HS-5 (cell line): ENCODE measurements at regions not wholly inside any gene's neighbourhood (a gene's known extent, or its start where the extent isn't known, plus 50 kb on each side); places are given as distances from the start of the nearest gene placed in this dataset.
A peak's percentile ranks its signal among the peaks of the same experiment; 100 is the strongest.
"Not testable (repeated sequence)": the region's sequence is repeated elsewhere in the genome, so short reads cannot be mapped to it uniquely, and the experiment has no call there.

Experiments
- DNase-seq: peaks from one replicate; pipeline ENCODE4 v3.0.0-alpha.2; 2012; ENCODE audit warnings: low read depth

DNA sequence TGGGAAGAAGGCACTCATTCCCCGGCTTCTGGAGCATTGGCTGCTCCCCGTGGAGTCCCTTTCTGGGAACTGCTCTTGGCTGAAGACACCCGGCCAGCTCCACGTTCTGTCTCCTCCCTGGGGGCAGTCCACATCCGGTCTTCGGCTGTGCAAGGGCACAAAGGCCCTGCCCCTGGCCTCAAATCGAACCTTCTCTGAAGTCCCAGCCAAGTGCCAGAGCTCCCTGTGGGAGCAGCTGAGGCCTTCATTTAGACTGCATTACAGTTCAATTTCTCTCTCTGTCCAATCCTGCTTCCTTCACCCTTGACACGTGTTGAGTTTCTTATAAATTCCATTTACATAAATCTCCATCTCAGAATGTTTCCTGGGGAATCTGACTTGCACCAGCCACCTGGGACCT lies 132.9 kb upstream of the POU3F1 start:
- DNase-seq, result no peak

DNA sequence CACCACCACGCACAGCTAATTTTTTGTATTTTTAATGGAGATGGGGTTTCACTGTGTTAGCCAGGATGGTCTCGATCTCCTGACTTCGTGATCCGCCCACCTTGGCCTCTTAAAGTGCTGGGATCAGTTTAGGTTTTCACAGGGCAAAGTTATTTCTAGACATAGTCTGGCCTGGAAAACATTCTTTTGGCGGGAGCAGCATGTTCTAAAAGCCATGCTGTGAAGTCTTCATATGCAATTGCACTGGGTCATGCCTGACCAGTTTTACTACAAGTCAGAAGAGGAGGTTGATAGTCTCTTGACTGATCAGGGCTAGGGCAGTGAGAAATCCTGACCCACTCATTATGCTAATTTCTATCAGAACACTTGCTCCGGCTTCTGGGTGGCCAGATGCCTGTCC lies 131.6 kb upstream of the POU3F1 start:
- no peak for DNase-seq

DNA sequence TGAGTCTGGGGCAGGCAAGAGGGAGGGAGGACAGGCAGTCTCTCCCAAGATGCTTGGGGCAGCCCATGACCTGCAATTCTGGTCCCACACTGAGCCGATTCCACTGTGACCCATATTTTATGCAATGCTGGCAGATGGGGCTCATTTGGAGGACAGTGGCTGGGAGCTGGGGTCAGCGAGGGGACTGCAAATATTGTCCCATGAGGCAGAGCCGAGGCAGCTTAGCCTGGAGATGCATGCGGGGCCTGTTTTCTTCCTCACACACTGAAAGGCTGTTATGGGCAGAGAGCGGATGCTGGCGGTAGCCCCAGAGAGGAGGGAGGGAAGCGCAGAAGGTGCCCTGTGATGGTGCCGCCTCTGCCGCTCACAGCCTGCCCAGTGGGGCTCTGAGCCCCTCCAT lies 128.5 kb upstream of the POU3F1 start:
- no peak for DNase-seq

GRCh38 chr1:38173848-38174247 lies 127.3 kb upstream of the POU3F1 start:
- DNase-seq, result no peak

DNA sequence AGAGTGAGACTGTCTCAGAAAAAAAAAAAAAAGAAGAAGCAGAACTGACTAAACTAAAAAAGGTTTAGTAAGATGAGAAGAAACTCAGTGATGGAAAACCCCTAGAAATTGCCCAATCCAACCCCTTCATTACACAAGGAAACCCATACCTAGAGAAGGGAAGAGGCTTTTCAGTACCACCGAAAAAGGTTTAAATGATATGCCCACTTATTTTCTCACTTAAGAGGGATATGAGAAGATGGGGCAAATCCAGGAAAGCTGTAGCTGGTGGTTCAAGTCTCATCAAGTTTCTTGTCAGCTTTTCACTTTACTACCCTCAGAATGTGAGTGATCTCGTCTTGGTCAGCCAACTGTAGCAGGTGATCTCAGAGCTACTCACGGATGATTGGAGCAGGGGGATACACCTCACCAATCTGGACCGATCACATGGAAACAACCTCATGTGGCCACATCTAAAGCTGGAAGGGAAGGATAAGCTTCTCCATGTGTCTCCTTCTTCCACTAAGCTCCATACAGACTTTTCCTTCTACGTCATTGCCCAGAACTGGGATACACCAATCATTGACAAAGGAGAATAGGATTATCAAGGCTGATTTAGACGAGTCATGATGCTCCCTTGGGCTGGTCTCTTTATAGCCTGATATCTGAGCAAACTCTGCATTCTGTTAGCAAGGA lies 126.7 kb upstream of the POU3F1 start:
- no peak for DNase-seq

DNA sequence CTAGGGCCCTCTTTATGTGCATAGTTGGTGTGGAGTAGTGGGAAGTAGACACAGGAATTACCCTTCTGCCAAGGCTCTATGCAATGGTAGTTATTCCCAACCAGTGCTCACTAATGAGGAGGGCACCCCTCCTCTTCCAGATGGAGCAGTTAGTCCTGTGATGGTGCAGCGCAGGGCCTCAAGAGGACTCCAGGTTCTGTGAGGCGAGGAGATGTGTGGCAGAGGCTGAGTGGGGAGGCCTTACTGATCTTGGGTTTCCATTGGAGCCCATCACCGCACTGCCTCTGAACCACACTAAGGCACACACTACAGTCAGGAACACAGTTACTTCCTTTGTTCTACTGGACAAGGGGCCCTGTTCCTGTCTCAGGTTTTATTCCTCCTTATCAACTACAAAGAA lies 122.5 kb upstream of the POU3F1 start:
- DNase-seq, result no peak

DNA sequence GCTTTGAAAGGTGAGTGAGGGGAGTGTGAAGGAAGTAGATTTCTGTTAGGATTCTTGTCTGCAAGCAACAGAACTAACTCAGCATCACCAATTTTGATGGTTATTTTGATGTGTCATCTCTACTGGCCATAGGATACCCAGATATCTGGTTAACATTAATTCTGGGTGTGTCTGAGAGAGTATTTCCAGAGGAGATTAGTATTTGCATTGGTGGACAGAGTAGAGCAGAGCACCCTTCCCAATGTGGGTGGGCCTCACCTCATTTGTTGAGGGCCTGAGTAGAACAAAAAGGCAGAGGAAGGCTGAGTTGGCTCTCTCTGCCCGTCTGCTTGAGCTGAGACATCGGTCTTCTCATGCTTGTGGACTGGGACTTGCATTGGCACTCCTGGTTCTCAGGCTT lies 121.8 kb upstream of the POU3F1 start:
- no peak for DNase-seq

- no peak for DNase-seq
Measured at GRCh38 chr1:38166461-38166860, 119.9 kb upstream of the POU3F1 start.

DNA sequence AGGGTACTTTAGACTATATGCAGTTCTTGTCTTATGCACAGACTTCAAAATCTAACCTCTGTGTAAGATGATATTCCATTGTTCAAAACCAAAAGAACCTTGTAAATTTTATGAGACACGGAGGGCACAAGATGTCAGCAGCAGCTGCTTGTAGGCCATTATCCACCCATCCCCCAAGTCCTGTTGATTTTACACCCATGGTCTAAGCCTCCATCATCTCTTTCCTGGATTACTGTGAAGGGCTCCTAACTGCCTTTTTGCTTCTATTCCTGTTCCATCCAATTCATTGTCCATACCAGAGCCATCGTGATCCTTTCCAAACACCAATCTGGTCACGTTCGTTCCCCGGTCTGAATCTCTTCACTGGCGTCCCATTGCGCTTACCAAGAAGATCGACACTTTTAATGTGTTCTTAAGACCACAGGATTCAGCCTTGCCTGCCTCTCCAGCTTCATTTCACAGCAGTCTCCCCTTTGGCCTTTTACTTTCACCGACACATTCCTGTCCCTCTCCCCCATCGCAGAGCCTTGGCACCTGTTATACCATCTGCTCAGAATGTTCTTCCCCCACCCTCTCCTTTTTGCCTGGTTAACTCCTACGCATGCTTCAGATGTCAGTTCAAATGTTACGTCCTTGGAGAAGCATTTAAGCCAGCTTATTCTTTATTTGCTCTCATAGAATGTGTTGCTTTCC lies 107.3 kb upstream of the POU3F1 start:
- DNase-seq, result no peak

GRCh38 chr1:38153066-38153777 lies 106.6 kb upstream of the POU3F1 start:
- DNase-seq, result no peak

DNA sequence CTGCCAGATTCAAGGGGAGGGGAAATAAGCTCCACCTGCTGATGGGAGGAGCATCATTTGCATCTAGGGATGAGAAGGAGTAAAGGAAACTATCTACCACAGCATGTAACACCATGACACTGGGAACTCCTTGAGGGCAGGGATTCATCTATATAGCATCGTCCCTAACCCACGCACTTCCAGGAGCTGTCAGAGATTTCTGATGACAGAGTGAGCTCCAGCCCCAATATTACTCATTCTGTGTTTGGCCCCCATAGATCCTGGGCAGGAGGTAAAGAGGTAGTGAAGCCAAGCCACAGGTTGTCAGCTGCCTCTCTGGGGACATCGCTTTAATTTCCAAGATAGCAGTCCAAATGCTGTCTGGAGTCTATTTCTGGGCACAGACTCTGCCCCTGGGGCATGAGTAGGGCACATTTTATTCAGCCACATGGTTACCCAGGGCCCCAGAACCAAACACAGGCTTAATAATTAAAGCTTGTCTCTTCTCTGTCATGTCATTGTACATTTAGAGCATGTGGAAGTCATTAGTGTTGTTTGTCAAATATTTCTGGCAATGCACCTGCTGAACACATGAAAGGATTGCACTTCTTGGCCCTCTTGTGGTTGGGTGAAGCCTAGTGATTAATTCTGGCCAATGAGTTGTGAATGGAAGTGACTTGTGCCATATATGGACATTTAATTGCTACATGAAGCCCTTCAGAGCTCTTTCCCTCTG lies 105.9 kb upstream of the POU3F1 start:
- DNase-seq, result no peak

- DNase-seq, result no peak
Measured at GRCh38 chr1:38151399-38151798, 104.8 kb upstream of the POU3F1 start.

GRCh38 chr1:38146079-38146478 lies 99.5 kb upstream of the POU3F1 start:
- not testable (repeated sequence) for DNase-seq

DNA sequence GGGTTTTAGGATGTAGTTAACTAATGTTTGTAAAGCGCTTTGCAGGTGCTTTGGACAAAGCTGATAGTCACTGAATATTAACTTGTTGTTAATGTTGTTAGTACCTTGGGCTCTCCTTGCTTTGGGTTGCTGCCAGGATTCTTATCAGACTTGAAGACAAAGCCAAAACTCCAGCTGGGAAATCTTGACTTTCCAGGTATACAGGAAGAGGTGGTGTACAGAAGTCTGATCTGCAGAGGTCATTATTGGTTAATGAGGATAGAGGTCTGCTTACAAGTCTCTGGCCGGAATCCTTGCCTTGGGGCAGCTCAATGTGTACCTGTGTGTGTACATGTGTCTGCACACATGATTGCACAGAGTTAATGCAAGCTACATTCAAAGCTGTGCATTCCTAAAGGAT lies 96.0 kb upstream of the POU3F1 start:
- no peak for DNase-seq

GRCh38 chr1:38141483-38141882 lies 94.9 kb upstream of the POU3F1 start:
- no peak for DNase-seq

GRCh38 chr1:38139738-38140487 lies 93.3 kb upstream of the POU3F1 start:
- DNase-seq, result no peak

- peak; percentile 97 for DNase-seq
Measured at GRCh38 chr1:38138498-38139233, 92.1 kb upstream of the POU3F1 start.

DNA sequence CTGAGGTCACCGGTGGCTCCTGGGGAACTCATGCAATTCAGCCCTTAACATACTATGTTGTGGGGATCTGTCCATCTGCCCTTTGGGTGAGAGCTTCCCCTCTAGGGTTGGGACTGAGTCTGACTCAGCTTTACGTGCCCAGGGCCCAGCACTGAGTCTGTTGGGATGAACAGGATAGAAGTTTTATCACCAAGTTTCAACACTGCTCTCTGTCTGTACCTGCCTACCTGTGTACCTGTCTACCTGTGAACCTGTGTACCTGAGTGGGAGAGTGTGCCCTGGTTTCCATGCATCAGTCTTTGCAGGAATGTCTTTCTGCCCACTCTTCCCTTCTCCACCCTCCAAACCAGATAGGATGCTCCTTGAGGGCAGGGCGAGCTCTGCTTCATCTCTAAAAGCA lies 90.6 kb upstream of the POU3F1 start:
- DNase-seq, result no peak

GRCh38 chr1:38135625-38136414 lies 89.2 kb upstream of the POU3F1 start:
- no peak for DNase-seq

DNA sequence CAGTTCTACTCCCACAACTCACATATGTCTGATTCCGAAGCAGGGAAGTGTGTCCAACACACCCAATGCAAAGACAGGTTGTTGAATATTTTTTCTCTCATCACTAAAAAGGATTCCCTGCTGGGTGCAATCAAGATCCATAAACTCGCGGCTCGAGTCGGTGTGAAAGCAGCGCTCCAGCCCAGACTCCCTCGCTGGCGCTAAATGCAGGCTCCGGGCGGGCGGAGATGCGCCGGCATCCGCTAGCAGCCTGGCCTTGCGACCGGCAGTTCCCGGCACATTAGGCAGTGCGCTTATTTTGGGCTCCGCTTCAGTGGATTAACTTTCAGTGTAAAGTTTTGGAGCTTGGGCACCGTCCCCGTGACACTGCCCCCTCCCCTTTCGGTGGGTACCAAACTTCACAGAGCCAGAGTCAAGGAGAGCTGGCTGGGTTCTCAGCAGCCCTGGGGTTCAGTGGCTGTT lies 87.7 kb upstream of the POU3F1 start:
- DNase-seq, result no peak
